HG03103 (cell line): ENCODE measurements at regions not wholly inside any gene's neighbourhood (a gene's known extent, or its start where the extent isn't known, plus 50 kb on each side); places are given as distances from the start of the nearest gene placed in this dataset.
"Not testable (repeated sequence)": the region's sequence is repeated elsewhere in the genome, so short reads cannot be mapped to it uniquely, and the experiment has no call there.

Source experiments
- ATAC-seq: cut with Tn5 transposase; IDR thresholded peaks from one replicate; pipeline ENCODE4 v1.9.1; 2021; ENCODE audit warnings: low read depth; ENCODE audit not compliant: unreplicated experiment

DNA sequence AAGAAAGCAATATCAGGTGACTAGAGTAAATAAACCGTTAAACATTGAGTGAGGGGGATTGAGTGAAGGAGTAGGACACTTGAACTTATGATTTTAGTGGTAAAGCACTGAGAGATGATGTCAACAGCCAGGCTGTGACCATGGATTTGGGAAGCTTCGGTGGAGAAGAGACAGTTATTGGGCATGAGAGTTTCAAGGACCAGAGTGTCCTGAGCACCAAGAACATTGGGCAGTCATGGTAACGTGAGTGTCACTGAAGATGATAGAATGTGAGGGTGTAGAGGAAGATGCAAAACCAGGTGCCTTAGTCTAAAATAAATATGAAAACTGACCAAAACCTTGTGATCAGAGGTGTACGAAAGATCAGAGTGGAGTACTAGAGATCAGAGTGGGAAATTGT, 248.1 kb downstream of the ASXL3 start:
- no peak for ATAC-seq

DNA sequence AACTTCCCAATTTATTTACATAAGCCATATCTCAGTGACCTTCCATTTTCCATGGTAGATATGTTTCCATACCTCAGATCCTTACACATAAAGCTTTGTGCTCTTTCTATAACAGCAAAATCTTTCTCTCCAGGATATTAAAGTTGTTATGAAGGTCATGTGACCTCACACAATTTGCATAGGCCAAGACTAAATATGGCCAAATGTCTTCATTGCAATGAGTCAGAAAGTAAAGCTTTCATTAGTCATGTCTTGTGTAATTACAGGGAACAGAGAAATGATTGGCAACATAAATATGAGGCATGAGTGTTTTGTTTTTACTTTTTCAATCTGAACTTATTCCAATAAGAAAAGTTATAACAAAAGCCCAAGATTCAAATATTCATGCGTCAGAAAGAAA, 243.5 kb downstream of the ASXL3 start:
- ATAC-seq: no peak

DNA sequence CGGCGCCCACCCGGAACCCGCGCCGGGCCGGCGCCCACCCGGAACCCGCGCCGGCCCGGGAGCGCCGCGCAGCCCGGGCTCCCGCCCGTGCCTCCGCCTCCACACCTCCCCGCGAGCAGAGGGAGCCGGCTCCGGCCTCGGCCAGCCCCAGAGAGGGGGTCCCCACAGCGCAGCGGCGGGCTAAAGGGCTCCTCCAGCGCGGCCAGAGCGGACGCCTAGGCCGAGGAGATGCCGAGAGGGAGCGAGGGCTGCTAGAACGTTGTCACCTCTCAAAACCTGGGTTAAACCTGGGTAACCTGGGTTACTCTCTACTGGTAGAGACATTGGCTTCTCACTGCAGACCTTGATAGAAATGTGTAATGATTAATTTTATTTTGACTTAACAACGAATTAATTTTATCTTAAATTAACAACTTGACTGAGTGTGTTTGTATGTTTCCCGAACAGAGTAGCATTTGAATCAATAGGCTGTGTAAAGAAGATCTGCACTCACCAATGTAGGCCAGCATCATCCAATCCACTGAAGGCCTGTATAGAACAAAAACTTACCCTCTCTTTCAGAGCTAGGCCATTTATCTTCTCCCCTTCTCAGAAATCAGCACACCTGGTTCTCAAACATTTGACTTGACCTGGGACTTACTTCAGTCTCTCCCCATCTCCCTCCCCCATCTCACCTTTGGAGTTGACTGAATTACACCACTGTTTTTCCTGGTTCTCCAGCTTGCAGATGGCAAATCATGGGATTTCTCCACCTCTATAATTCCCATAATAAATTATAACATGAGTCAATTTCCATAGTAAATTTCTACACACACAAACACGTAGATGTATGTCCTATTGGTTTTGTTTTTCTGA, 242.7 kb downstream of the ASXL3 start:
- no peak for ATAC-seq

DNA sequence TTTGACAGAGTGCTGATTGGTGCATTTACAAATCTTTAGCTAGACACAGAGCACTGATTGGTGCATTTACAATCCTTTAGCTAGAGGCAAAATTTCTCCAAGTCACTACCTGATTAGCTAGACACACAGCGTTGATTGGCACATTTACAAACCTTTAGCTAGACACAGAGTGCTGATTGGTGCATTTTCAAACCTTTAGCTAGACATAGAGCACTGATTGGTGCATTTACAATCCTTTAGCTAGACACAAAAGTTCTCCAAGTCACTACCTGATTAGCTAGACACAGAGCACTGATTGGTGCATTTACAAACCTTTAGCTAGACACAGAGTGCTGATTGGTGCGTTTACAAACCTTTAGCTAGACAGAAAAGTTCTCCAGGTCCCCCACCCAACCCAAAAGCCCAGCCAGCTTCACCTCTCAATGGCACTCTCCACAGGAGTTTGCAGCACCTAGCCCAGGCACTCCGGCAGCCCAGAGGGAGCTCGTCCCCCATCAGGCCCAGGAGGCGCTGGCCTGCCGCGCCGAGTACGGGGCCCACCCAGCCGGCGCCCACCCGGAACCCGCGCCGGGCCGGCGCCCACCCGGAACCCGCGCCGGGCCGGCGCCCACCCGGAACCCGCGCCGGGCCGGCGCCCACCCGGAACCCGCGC, 241.8 kb downstream of the ASXL3 start:
- ATAC-seq: not testable (repeated sequence)

DNA sequence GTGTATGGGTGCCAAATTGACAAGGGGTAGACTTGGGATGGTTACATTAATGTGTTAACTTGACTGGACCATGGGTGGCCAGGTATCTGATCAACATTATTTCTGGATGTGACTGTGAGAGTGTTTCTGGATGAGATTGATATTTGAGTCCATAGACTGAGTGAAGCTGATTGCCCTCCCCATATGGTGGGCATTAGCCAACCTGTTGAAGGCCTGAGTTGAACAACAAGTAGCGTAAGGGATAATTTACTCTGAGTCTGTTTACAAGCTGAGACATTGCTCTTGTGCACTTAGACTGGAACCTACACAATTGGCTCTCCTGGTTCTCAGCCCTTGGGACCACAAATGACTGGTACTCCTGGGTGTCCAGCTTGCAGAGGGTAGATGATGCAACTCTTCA, 240.1 kb downstream of the ASXL3 start:
- no peak for ATAC-seq

DNA sequence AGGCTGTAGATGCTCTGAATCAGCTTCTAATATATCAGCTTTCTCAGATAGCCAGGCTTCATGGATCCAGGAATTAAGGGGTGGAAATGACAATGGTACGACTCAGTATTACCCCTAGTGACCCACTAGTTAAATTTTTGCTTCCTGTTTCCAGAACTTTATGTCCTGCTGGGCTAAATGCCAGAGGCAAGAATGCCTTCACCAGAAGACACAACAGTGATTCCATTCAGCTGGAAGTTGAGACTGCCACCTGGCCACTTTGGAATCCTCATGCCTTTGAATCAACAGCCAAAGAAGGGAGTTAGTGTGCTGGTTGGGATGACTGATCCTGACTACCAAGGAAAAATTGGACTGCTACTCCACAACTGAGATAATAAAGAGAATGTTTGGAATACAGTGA, 239.1 kb downstream of the ASXL3 start:
- no peak for ATAC-seq

DNA sequence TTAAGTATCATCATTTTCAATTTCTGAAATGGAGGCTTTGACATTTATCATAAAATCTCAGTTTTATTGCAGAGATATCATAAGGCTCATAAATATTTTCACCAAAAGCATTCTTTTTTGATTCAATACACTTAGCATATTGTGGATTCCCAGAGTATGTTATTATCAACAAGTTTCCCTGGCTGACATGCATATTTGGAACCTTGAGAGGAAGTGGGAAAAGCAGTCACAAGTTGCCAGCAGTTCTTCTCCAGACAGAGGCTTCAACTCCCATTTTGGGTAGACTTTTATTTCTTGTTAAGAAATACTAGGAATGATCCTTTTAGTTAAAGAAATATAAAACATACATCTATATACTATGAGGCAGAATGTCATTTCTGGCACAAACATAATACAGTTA, 236.5 kb downstream of the ASXL3 start:
- ATAC-seq: no peak

DNA sequence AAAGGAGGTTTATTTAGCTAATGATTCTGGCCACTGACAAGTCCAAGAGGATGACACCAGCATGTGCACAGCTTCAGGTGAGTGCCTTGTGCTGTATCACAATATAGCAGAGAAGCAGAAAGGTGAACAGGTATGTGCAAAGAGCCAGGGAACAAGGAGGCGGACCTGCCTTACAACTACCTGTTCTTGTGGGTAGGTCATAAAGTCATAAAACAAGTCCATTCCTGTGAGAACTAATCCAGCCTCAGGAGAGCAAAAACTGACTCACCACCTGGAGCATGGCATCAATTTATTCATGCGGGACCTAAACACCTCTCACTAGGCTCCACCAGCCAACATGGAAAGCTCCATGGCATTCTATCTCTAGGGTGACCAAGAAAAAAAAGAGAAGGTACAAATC, 234.2 kb downstream of the ASXL3 start:
- no peak for ATAC-seq

DNA sequence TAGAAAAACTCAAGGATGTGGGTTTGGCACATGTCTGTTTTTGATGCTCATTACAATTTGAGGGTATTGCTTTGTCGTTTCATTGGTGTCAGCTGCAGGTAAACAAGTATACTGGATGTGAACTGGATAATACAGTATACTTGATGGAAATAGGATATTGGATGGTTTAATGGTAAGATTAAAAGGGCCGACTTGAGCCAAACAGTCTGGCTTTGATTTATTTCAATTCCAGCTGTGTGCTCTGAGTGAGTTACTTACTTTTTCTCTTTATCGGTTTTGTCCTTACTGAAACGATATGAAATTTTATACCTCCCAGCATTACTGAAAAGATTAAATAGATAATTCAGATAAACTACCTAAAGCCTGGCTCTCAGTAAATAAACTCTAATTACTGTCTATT, 227.6 kb downstream of the ASXL3 start:
- no peak for ATAC-seq

DNA sequence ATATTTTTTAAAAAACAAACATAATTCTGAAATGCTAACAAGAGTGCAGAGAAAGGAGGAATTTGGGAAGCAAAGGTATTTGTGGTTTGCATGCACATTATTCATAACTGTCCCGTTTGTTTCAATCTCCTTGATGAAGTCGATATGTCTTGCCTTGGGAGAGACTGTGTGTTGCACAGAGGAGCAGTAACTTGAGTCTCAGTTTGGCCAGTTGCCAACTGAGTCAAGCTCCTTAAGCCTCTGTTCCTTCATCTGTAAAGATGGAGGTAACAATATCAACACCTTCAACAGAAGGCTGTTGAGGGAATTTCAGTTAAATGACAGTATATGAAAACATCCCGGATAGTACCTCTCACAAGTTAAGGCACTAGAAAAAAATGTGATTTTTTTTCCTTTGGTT, 226.2 kb downstream of the ASXL3 start:
- ATAC-seq: no peak

DNA sequence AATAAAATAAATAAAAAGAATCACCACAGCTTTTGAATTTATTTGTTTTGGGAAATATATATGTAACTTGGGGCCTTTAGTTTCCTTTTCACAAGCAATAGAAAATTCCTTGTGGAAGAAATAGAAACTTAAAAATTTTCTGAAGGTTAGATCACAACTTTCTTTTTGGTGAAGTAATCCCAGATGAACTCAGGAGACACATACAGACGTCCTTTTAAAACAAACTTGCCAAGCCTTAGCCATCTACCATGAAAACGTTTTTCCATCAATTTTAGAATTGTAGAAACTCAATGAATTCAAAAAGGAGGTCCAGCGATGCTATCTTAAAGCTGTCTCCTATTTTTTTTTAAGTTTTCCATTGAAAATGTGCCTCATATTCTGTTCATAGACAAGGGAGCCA, 225.6 kb downstream of the ASXL3 start:
- no peak for ATAC-seq

DNA sequence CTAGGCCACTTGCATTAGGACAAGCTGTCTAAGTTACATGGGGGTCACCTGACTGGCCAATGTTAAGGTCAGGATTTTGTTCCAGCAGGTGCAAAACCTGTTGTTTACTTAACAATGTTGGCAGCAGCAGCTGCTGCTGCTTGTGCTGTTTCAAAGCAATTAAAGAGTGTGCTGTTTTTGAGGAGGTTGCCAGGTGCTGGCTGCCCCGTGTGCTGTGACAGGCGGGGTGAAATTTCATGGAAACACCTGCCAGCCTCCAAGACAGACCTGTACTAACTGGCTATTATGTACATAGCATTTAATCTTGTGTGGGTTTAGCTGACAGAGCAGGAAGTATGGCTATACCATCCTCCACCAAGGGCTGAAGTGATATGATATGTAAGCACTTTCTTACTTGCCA, 224.9 kb downstream of the ASXL3 start:
- ATAC-seq: no peak
